HG02610 (cell line): ENCODE measurements at regions not wholly inside any gene's neighbourhood (a gene's known extent, or its start where the extent isn't known, plus 50 kb on each side); places are given as distances from the start of the nearest gene placed in this dataset.

Experiments used
- ATAC-seq: cut with Tn5 transposase; IDR thresholded peaks from one replicate; pipeline ENCODE4 v1.9.1; 2021; ENCODE audit warnings: mild to moderate bottlenecking, moderate library complexity; ENCODE audit not compliant: unreplicated experiment

DNA sequence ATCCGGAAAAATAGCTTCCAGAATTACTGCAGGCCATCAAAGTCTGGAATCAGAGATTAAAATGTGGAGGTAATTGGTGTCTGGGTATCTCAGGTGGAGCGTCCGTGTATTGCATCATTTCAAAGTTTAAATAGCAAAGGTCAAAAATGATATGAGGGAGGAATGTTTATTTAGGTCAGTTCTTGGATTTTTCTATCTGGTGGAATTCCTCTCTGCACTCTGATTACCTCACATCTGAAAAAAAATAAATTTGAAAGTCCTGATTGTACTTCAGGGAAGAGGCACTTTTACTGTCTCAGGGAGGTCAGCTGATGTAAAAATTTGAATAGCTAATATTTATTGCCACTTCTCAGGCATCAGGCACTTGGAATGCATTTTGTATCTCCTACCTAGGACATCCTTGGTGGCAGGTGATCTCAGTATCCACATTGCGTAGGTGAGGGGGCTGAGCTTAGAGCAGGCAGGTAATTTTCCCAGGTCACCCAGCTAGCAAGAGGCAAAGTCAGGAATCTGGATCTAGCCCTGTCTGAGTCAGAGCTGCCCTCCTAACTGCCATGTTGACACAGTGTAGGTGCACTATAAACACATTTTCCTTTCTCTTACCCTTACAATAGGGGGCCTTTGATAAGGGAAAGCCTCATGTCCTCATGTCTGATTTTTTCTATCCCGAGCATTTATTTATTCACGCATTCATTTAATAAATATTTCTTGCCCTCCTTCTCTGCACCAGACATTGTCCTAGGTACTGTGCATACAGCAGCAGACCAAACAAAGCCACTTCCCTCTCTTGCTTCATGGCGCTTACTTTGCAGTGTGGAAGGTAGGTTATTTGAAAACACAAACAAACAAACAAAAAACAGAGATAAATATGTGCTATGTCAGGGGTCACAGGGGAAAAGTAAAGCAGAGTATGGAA lies 454.3 kb downstream of the HAPSTR1 start:
- no peak for ATAC-seq

- no peak for ATAC-seq
Observed at GRCh38 chr16:9546438-9546786, 455.0 kb downstream of the HAPSTR1 start.

GRCh38 chr16:9549487-9549886 lies 458.0 kb downstream of the HAPSTR1 start:
- ATAC-seq, result no peak

- no peak for ATAC-seq
Observed at GRCh38 chr16:9555051-9555450, 463.6 kb downstream of the HAPSTR1 start.

DNA sequence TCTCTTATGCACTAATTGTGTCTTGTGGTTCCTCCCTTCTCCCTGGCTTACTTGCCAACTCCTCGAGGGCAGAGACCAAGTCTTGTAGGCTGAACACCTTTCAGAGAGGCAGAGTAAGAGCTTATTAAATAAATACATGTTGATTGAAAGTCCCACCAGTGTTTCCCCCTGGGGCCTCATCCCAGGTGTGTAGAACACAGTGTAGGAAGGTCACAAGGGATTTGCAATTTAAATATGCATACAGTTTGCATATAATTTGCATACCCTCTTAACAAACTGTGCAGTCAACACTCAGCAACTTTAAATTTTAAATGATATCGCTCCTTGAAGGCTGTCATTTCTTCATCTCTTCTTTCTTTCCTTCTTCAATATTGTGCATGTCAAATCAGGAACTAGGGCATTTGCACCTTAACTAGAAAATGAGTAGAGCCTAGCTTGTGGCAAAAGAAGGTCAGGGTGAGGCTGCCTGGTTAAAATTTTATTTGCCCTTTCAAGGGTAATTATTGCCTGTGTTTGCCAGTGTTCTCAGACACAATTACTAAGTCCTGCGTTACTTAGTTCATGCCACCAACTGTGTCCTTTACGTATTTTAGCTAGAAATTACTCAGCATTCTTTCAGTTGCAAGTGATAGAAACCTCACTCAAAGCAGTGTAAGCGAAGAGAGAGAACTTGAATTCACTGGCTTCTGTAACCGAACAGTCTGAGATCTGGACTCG lies 465.7 kb downstream of the HAPSTR1 start:
- no peak for ATAC-seq

DNA sequence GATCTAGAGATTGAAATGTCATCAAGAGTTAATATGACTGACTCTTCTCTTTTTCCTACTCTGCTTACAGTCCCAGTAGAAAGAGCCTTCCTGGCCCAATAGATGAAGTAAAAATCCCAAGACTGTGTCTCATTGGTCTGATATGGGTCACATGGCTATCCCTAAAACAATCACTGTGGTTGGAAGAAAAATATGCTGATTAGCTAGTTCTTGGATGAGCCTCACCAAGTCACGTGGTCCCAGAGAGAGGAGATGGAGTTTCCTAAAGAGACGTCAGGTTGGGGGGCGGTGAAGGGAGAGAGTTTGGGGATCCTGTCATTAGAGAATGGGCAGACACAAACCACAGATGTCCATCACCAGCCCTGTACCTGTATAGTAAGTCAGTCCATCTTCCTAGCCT lies 466.3 kb downstream of the HAPSTR1 start:
- no peak for ATAC-seq

GRCh38 chr16:9566099-9566498 lies 474.7 kb downstream of the HAPSTR1 start:
- ATAC-seq, result no peak

DNA sequence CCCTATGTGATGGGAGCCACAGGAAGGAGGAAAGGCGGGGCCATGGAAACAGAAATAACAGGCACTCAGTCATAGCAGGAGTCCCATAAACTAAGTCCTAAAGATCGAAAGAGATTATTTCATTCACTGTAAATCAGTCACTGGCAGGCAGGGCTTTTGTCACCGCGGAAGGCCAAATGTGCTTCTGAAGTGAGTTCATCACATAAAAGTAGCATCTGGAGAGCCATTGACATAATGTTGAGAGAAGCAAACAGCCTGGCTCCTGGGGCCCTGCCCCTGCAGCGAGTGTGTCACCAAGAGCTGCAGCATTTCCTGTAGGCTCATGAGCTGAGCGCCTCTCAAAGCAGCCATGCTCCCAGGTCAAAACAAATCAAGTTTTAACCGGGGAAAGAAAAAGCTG lies 476.2 kb downstream of the HAPSTR1 start:
- no peak for ATAC-seq

GRCh38 chr16:9568261-9568660 lies 476.8 kb downstream of the HAPSTR1 start:
- no peak for ATAC-seq

GRCh38 chr16:9570521-9570920 lies 479.1 kb downstream of the HAPSTR1 start:
- ATAC-seq, result no peak

- ATAC-seq, result no peak
Observed at GRCh38 chr16:9578459-9578858, 487.0 kb downstream of the HAPSTR1 start.

DNA sequence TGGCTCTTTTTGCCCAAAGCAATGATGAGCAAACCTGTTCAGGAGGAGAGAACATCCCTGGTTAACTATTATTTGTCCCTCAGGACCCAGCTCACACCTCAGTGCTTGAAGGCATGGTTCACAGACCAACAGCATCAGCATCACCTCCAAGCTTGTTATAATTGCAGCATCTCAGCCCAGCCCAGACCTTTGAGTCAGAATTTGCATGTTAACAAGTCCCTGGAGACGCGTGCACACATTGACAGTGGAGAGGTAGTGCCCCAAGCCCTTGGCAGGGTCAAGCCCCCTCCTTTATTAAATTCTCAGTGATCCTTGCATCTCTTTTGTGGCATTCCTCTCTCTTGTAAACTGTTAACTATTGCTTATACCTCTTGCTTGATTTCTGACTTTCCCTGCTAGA lies 488.6 kb downstream of the HAPSTR1 start:
- ATAC-seq, result no peak

DNA sequence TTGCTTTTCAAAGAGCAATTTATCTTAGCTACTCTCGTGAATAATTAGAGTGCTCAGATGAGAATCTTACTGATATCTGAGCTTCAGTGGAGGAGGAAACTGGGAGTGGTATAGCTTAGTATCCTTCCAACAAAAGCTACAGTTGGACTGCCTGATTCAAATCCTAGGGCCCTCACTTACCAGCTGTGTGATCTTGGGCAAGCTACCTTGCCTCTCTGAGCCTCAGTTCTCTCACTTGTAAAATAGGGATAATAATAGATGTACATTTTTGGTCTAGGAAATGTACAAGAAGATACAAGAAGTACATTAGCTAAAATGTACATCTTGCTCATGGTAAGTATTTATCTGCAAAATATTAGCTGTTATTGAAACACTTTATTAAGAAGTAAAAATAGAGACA lies 502.0 kb downstream of the HAPSTR1 start:
- ATAC-seq, result no peak

GRCh38 chr16:9594047-9594446 lies 502.6 kb downstream of the HAPSTR1 start:
- ATAC-seq, result no peak

- no peak for ATAC-seq
Observed at GRCh38 chr16:9594946-9595345, 503.5 kb downstream of the HAPSTR1 start.

- ATAC-seq, result no peak
Observed at GRCh38 chr16:9595393-9595792, 503.9 kb downstream of the HAPSTR1 start.

DNA sequence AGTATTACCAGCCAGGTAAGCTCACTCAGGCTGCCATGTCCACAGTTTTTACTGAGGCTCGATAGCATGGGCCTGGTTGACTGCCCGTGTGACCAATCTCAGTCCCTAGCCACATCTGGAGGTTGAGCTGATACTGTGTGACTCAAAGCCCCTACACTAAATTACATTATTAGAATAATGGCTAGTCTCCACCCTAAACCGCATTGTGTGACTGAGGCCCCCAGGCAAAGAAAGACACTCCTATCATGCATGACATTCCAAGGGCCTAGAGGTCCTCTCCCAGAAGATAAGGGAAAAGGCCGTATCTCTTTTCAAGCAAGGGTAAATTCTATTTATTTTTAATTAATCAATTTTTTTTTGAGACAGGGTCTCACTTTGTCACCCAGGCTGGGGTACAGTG lies 505.3 kb downstream of the HAPSTR1 start:
- no peak for ATAC-seq

- ATAC-seq, result no peak
Observed at GRCh38 chr16:9597967-9598730, 506.7 kb downstream of the HAPSTR1 start.

GRCh38 chr16:9598731-9599083 lies 507.3 kb downstream of the HAPSTR1 start:
- no peak for ATAC-seq

DNA sequence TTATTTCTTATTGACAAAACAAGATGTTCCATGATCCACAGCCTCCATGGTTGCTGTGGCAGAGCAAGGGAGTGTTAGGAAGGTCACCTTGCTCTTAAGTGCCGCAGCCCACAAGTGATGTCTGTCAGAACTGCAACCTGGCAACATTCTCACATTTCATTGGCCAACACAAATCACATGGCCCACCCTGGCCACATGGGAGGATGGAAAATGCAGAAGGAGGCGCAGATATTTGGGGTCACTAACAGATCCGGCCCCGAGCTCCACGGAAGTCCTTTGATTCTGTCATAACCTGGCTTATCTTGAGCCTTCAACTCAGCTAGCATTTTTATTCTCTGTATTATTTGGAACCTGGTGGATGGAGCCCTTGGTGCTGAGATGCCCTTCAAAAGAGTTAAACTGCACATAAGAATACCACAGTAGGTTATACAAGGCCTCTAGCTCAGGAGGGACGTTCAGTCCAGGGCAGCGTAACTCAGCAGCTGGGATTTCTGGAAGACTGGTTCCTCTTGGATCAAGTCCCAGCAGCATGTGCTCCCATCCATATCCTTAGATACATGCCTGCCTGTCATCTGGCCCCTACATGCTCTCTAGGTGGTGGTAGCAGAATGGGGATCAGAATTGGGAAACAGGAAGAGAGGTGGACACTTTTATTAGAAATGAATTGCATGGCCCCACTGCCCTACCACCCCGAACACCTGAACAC lies 508.1 kb downstream of the HAPSTR1 start:
- no peak for ATAC-seq

DNA sequence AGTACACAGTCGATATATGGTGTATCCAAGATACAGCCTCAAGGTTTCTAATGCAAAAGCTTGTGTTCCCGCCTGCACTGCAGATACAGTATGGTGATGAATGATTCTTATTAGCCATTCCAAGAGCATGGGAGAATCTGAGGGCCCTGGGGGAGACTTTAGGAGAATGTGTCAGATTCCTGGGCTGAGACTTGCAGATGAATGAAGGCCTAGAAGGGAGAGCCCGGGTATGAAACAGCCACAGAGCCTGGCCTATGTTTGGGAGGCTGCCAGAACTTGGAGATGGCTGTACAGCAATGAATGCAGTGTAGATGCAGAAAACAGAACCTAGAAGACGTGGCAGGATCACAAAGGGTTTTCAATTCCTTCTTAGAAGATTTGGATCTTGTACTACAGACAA lies 510.7 kb downstream of the HAPSTR1 start:
- ATAC-seq, result no peak
